ENCODE measurements at regions not wholly inside any gene's neighbourhood (a gene's known extent, or its start where the extent isn't known, plus 50 kb on each side); places are given as distances from the start of the nearest gene placed in this dataset.

DNA sequence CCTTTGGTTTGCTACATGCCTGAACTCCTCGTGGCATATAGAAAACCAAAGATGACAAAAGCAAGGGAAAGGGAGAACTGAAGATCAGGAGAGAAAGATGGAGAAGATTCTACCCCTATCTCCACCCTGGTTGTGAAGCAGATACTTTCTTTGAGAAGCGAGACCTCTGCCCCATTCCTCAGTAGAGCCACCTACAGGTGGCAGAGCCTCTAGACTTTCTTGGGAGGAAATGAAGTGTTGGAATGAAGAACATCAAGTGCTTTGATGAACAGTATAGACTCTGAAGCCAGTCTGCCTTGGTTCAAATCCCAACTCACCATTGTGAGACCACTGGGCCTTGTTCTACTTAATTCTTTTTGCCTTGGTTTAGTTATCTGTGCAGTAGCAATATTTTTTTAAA is 348.8 kb upstream of the ETAA1 start:
- Histone ChIP-seq H4K20me1 (ENCODE audit: control insufficient read depth, insufficient read depth, low read length, poor library complexity, severe bottlenecking) (no peaks in the 10 kb centered on the region), H3K4me3 (ENCODE audit: control extremely low read depth in 1 of 5, extremely low read depth in 1 of 5, insufficient read depth in 1 of 5, low read depth in 2 of 5, low read length in 4 of 5) (no peak overlapping the region), H3K4me1 (ENCODE audit: control insufficient read depth in 2 of 2, insufficient read depth in 2 of 2, low read length in 2 of 2) (no peaks in the 10 kb centered on the region), H3K9me3 (ENCODE audit: control extremely low read depth in 1 of 3, control insufficient read depth in 2 of 3, insufficient read depth in 1 of 3, low read length in 2 of 3) (no peaks in the 10 kb centered on the region), H3K4me2 (replicated peaks; ENCODE audit: low read depth, low read length, poor library complexity, severe bottlenecking) (no peak overlapping the region), H2AFZ (ENCODE audit: insufficient read depth, low read depth, low read length, poor library complexity, severe bottlenecking) (no peak overlapping the region), H3K9ac (ENCODE audit: low read length) (no peak overlapping the region), H3K79me2 (ENCODE audit: control insufficient read depth, insufficient read depth, low read length) (no peaks in the 10 kb centered on the region), H3K36me3 (replicated peaks in 1 of 2; ENCODE audit: control extremely low read depth in 1 of 2, control insufficient read depth in 1 of 2, extremely low read depth in 1 of 2, insufficient read depth in 2 of 2, low read length in 1 of 2) (no peaks in the 10 kb centered on the region), H3K27me3 (replicated peaks in 1 of 4; ENCODE audit: control extremely low read depth in 1 of 4, control insufficient read depth in 3 of 4, insufficient read depth in 4 of 4, low read length in 3 of 4) (no peaks in the 10 kb centered on the region), H3K27ac (ENCODE audit: low read length in 2 of 2) (no peak overlapping the region)
- TF ChIP-seq, protein P1, sequence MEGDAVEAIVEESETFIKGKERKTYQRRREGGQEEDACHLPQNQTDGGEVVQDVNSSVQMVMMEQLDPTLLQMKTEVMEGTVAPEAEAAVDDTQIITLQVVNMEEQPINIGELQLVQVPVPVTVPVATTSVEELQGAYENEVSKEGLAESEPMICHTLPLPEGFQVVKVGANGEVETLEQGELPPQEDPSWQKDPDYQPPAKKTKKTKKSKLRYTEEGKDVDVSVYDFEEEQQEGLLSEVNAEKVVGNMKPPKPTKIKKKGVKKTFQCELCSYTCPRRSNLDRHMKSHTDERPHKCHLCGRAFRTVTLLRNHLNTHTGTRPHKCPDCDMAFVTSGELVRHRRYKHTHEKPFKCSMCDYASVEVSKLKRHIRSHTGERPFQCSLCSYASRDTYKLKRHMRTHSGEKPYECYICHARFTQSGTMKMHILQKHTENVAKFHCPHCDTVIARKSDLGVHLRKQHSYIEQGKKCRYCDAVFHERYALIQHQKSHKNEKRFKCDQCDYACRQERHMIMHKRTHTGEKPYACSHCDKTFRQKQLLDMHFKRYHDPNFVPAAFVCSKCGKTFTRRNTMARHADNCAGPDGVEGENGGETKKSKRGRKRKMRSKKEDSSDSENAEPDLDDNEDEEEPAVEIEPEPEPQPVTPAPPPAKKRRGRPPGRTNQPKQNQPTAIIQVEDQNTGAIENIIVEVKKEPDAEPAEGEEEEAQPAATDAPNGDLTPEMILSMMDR (IDR thresholded peaks at IDR 0.05), result no peak
- TF ChIP-seq EZH2 (IDR thresholded peaks at IDR 0.05; ENCODE audit: borderline replicate concordance, insufficient read depth, low read depth, low read length, poor library complexity, severe bottlenecking), result no peak
- ATAC-seq (ENCODE audit: low read depth), result no peak
- no peaks in the 10 kb centered on the region for H3K9me3 Mint-ChIP-seq (ENCODE audit: insufficient read depth)
- H3K27me3 Mint-ChIP-seq, result no peaks in the 10 kb centered on the region
- ChIA-PET POLR2A (no interaction called here), CTCF (no interaction called here)
- whole genome bisulfite sequencing (ENCODE audit: insufficient coverage), result no CpG with 5 or more reads among the region's 2 CpGs
- no peaks in the 10 kb centered on the region for H3K4me1 Mint-ChIP-seq
- no peak overlapping the region for H3K4me3 Mint-ChIP-seq
- H3K27ac Mint-ChIP-seq, result no peak overlapping the region
- intact Hi-C loops (cut with micrococcal nuclease), result no loop called here
- no peak for DNase-seq

DNA sequence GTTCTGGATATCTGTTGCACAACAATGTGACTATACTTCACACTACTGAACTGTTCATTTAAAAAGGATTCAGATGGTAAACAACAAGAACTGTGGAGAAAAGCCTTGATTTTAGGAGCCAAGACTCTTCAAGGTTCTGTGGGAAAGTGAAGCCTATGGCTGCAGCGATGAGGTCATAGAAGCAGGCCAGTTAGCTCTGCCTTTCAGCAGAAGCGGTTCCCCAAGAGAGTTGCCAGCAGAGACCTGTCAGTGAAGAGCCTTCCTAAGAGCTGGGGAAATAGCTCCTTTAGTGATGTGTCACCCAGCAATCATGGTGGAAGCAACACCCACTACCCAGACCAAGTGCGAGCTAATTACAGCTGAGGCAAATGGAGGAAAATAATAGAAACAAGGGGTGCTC is 346.5 kb upstream of the ETAA1 start:
- H2AFZ ChIP-seq (ENCODE audit: insufficient read depth, low read depth, low read length, poor library complexity, severe bottlenecking), result no peak overlapping the region
- H3K27me3 ChIP-seq (replicated peaks in 1 of 4; ENCODE audit: control extremely low read depth in 1 of 4, control insufficient read depth in 3 of 4, insufficient read depth in 4 of 4, low read length in 3 of 4), result no peaks in the 10 kb centered on the region
- no peak overlapping the region for H3K4me2 ChIP-seq (replicated peaks; ENCODE audit: low read depth, low read length, poor library complexity, severe bottlenecking)
- Mint-ChIP-seq H3K27ac (no peak overlapping the region), H3K4me3 (no peak overlapping the region), H3K27me3 (no peaks in the 10 kb centered on the region), H3K4me1 (no peaks in the 10 kb centered on the region), H3K9me3 (ENCODE audit: insufficient read depth) (no peaks in the 10 kb centered on the region)
- intact Hi-C loops (cut with micrococcal nuclease), result no loop called here
- no peaks in the 10 kb centered on the region for H4K20me1 ChIP-seq (ENCODE audit: control insufficient read depth, insufficient read depth, low read length, poor library complexity, severe bottlenecking)
- 100% methylated on average over 2 of the region's 3 CpGs for WGBS (ENCODE audit: insufficient coverage)
- no peak overlapping the region for H3K4me3 ChIP-seq (ENCODE audit: control extremely low read depth in 1 of 5, extremely low read depth in 1 of 5, insufficient read depth in 1 of 5, low read depth in 2 of 5, low read length in 4 of 5)
- no peaks in the 10 kb centered on the region for H3K9me3 ChIP-seq (ENCODE audit: control extremely low read depth in 1 of 3, control insufficient read depth in 2 of 3, insufficient read depth in 1 of 3, low read length in 2 of 3)
- no peak for DNase-seq
- H3K79me2 ChIP-seq (ENCODE audit: control insufficient read depth, insufficient read depth, low read length), result no peaks in the 10 kb centered on the region
- H3K27ac ChIP-seq (ENCODE audit: low read length in 2 of 2), result no peak overlapping the region
- H3K4me1 ChIP-seq (ENCODE audit: control insufficient read depth in 2 of 2, insufficient read depth in 2 of 2, low read length in 2 of 2), result no peaks in the 10 kb centered on the region
- no peak for TF ChIP-seq EZH2 (IDR thresholded peaks at IDR 0.05; ENCODE audit: borderline replicate concordance, insufficient read depth, low read depth, low read length, poor library complexity, severe bottlenecking)
- TF ChIP-seq, protein P1 (IDR thresholded peaks at IDR 0.05), result no peak
- H3K9ac ChIP-seq (ENCODE audit: low read length), result no peak overlapping the region
- ATAC-seq (ENCODE audit: low read depth), result no peak
- ChIA-PET CTCF (no interaction called here), POLR2A (no interaction called here)
- no peaks in the 10 kb centered on the region for H3K36me3 ChIP-seq (replicated peaks in 1 of 2; ENCODE audit: control extremely low read depth in 1 of 2, control insufficient read depth in 1 of 2, extremely low read depth in 1 of 2, insufficient read depth in 2 of 2, low read length in 1 of 2)
